Body of pancreas (tissue), 4 donors: ENCODE measurements at regions not wholly inside any gene's neighbourhood (a gene's known extent, or its start where the extent isn't known, plus 50 kb on each side); places are given as distances from the start of the nearest gene placed in this dataset.
A peak's percentile ranks its signal among the peaks of the same experiment; 100 is the strongest.

Experiments
- ATAC-seq: fragments of 150-250 bp; one replicate; pipeline ENCODE4 v1.9.1; 2016
- DNase-seq, 4 donors: peaks; one replicate each; pipeline ENCODE4 v3.0.0-alpha.2; 2019
- H3K27ac ChIP-seq, 4 donors: fragments of 200-600 bp; sonication (generic); 1 replicate in 3 of 4; 2 replicates in 1 of 4; pipeline versions ENCODE4 v1.5.1 to v1.6.1; 2016 to 2019; ENCODE audit warnings: mild to moderate bottlenecking in 1 of 4, mixed read lengths in 1 of 4, moderate library complexity in 1 of 4
- H3K27me3 ChIP-seq, 2 donors: fragments of 200-600 bp; sonication (generic); one replicate each; pipeline ENCODE4 v1.6.0; 2016; ENCODE audit warnings: mild to moderate bottlenecking in 1 of 2
- H3K36me3 ChIP-seq, 2 donors: fragments of 200-600 bp; sonication (generic); replicated peaks in 1 of 2; 2 replicates each; pipeline ENCODE4 v1.5.1; 2016; ENCODE audit warnings: low read depth in 2 of 2; ENCODE audit not compliant: insufficient read depth in 1 of 2
- H3K4me1 ChIP-seq: fragments of 200-600 bp; sonication (generic); one replicate; pipeline ENCODE4 v1.6.0; 2016
- H3K4me3 ChIP-seq, 2 donors: fragments of 200-600 bp; sonication (generic); 1 replicate in 1 of 2; 2 replicates in 1 of 2; pipeline ENCODE4 v1.5.1; 2016 to 2019
- H3K9me3 ChIP-seq, 3 donors: fragments of 200-600 bp; sonication (generic); 1 replicate in 2 of 3; 2 replicates in 1 of 3; pipeline ENCODE4 v1.5.1; 2016
- POLR2A ChIP-seq, 3 donors: fragments of 450-650 bp; IDR thresholded peaks; one replicate each; pipeline ENCODE4 v1.6.1; 2016; ENCODE audit warnings: antibody characterized with exemption in 3 of 3, mild to moderate bottlenecking in 2 of 3
- WGBS, 2 donors: methylation state at CpG; one replicate each; pipeline ENCODE4 v1.1.5; 2017; 5-methylcytosine and 5-hydroxymethylcytosine counted together
- intact Hi-C: fragments of 100-400 bp; cut with DNase I; formaldehyde crosslinking; loops from one replicate; pipeline ENCODE4 v1.15.1; 2023
- TF ChIP-seq, protein P1 (sequence below), 7 experiments: fragments of 450-650 bp in 4 of 7; fragments of 200-600 bp in 3 of 7; sonication (generic) in 3 of 7; IDR thresholded peaks; one replicate each; pipeline ENCODE4 v1.5.1; 2016 to 2019; ENCODE audit warnings: antibody characterized with exemption in 7 of 7

DNA sequence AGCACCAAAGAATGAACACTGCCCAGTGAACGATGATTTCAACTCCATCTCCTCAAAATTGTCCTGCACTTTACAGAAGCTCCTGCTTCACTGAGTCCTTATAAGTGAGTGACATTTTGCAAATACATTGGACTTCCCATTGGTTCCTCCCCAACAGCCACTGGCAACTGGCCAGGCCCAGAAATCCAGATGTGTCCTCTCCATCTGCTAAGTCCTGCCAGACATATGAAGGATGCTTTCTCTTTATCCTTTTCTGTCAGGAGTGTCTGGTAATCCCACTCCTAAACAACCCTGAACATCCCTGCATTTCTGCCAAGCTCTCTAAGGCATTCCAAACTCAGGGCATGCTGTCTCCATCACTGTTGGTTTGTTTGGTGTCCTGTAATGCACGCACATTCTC, 271.8 kb downstream of the RRAGC start:
- H3K4me1 ChIP-seq: no peaks in the 10 kb centered on the region
- TF ChIP-seq, protein P1, sequence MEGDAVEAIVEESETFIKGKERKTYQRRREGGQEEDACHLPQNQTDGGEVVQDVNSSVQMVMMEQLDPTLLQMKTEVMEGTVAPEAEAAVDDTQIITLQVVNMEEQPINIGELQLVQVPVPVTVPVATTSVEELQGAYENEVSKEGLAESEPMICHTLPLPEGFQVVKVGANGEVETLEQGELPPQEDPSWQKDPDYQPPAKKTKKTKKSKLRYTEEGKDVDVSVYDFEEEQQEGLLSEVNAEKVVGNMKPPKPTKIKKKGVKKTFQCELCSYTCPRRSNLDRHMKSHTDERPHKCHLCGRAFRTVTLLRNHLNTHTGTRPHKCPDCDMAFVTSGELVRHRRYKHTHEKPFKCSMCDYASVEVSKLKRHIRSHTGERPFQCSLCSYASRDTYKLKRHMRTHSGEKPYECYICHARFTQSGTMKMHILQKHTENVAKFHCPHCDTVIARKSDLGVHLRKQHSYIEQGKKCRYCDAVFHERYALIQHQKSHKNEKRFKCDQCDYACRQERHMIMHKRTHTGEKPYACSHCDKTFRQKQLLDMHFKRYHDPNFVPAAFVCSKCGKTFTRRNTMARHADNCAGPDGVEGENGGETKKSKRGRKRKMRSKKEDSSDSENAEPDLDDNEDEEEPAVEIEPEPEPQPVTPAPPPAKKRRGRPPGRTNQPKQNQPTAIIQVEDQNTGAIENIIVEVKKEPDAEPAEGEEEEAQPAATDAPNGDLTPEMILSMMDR (IDR thresholded peaks at IDR 0.05): no peak
- TF ChIP-seq POLR2A (IDR thresholded peaks at IDR 0.05): no peak
- H3K9me3 ChIP-seq: no peaks in the 10 kb centered on the region
- intact Hi-C loops: no loop called here
- H3K4me3 ChIP-seq: no peak overlapping the region
- no peaks in the 10 kb centered on the region for H3K27me3 ChIP-seq
- DNase-seq: no peak
- no peaks in the 10 kb centered on the region for H3K36me3 ChIP-seq
- 52 to 72% methylated on average over 2 of the region's 2 CpGs for WGBS, 2 donors
- ATAC-seq: no peak
- H3K27ac ChIP-seq: no peak overlapping the region

DNA sequence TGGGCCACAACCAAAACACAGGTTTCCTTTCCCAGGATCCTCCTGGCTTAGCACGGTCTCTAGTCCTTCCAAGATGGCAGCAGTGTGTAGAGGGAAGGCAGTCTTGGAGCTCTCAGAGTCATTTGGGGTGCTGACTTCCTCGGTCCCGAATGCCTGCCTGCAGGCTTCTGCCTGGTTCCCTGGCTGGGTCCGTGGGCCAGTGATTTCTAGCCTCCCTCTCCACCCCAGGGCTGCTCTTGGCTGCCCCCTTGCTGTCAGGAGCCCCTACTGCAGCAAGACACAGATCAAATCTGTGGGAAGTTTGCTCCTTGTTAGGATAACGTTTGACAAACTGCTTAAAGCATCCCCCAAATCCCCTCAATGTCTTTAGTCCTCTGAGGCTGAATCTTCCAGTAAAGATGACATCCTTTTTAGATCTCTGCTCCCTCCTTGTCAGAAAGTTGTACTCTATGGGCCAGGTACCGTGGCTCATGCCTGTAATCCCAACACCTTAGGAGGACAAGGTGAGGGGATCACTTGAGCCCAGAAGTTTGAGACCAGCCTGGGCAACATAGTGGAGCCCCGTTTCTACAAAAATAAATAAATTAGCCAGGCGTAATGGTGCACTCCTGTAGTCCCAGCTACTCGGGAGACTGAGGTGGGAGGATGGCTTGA, 272.5 kb downstream of the RRAGC start:
- H3K4me3 ChIP-seq: no peak overlapping the region
- H3K9me3 ChIP-seq: no peaks in the 10 kb centered on the region
- DNase-seq (peak; percentile 38 to 57 (median 42)), ATAC-seq (peak; percentile 45)
- WGBS, 2 donors: 18 to 28% methylated on average over 8 to 9 of the region's 9 CpGs
- no peaks in the 10 kb centered on the region for H3K4me1 ChIP-seq
- no peak for TF ChIP-seq POLR2A (IDR thresholded peaks at IDR 0.05)
- TF ChIP-seq, protein P1 (IDR thresholded peaks at IDR 0.05): peak; percentile 59 to 74 (median 66)
- H3K27ac ChIP-seq: no peak overlapping the region
- no peaks in the 10 kb centered on the region for H3K36me3 ChIP-seq
- H3K27me3 ChIP-seq: no peaks in the 10 kb centered on the region
- intact Hi-C loops: no loop called here

DNA sequence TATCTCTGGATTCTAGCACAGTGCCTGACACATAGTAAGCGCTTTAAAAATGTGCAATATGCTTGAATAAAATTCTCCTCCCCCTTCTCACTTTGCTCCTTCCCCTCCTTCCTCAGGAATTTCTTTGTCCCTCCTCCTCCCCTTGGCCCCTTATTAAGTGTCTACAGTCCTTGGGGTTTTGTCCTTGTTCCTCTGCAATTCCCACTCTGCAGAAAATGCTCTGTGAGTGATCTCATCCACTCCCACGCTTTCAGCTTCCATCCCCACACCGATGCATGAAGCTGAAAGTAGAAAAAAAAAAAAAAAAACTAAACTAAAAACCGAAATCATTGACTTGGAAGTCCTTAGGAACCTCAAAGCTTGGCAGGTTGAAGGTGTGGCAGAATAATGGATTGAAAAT, 273.6 kb downstream of the RRAGC start:
- H3K4me1 ChIP-seq: no peaks in the 10 kb centered on the region
- H3K9me3 ChIP-seq: no peaks in the 10 kb centered on the region
- no peak for DNase-seq
- H3K4me3 ChIP-seq: no peak overlapping the region
- TF ChIP-seq, protein P1 (IDR thresholded peaks at IDR 0.05): no peak
- intact Hi-C loops: no loop called here
- H3K27ac ChIP-seq: no peak overlapping the region
- H3K27me3 ChIP-seq: no peaks in the 10 kb centered on the region
- ATAC-seq: no peak
- no peaks in the 10 kb centered on the region for H3K36me3 ChIP-seq
- 41 to 46% methylated on average over 4 of the region's 4 CpGs for WGBS, 2 donors

DNA sequence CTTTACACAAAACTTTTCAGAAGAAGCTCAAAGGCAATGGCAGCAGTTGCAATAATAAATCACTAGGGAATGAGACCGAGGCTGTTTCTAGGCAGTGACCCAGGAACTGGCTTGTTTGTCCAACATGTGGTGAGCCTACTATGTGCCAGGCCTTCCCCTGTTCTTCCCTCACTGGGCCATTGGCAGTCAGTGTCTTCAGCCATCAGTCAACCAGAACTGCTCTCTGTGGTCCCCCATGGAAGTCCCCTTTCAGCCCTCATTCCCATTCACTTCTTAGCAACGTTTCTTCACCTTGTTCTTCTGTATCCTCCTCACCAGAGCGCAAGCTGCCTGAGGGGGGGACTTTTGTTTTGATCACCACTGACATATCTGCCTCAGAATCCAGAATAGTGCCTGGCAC, 274.1 kb downstream of the RRAGC start:
- H3K4me1 ChIP-seq: no peaks in the 10 kb centered on the region
- no peaks in the 10 kb centered on the region for H3K27me3 ChIP-seq
- no peak for TF ChIP-seq POLR2A (IDR thresholded peaks at IDR 0.05)
- TF ChIP-seq, protein P1 (IDR thresholded peaks at IDR 0.05): no peak
- H3K4me3 ChIP-seq: no peak overlapping the region
- intact Hi-C loops: no loop called here
- H3K9me3 ChIP-seq: no peaks in the 10 kb centered on the region
- no peaks in the 10 kb centered on the region for H3K36me3 ChIP-seq
- no peak for ATAC-seq
- WGBS, 2 donors: 62% methylated on average over 3 of the region's 3 CpGs
- no peak overlapping the region for H3K27ac ChIP-seq
- DNase-seq: no peak
